IPS DF 19.7 (cell line): ENCODE measurements at regions not wholly inside any gene's neighbourhood (a gene's known extent, or its start where the extent isn't known, plus 50 kb on each side); places are given as distances from the start of the nearest gene placed in this dataset.
"Not testable (repeated sequence)": the region's sequence is repeated elsewhere in the genome, so short reads cannot be mapped to it uniquely, and the experiment has no call there.

ENCODE experiments used
- DNase-seq: peaks from one replicate; pipeline ENCODE4 v3.0.0-alpha.2; 2013; ENCODE audit warnings: low read depth, low spot score

DNA sequence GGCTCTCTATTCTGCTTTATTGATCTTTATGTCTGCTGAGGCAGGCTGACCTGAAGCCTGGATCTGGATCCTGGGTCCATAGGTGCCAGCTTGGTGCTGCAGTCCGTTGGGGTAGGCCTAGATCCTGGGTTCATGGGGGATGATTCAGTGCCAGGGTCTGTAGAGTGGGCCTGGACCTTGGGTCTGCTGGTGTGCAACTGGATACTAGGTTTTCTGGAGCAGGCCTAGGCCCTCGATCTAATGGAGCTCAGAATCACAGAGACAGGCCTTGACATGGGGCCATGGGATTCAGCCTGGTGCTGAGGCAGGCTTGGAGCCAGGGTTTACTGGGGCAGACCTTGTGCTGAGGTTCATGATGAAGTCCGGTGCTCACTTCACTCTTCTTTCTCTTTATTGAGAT lies 358.6 kb downstream of the TEX13C start:
- DNase-seq = no peak

DNA sequence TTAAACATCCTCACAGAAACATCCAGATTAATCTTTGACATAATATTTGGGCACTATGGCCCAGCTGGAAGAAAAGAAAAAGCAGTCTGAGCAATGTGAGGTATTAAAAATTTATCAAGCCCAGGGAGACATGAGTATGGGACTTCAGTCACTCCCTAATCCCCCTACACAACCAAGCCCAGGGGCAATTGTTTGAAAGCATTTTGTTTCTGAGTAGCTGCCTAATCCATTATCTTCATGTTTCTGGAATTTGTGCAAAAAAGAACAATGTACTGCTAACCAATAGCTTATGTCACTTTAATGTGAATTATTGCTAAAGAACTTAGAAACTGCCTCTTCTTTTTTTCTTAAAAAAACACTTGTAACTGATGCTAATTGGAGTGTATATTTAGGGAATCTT lies 360.7 kb downstream of the TEX13C start:
- DNase-seq = no peak

GRCh38 chrX:125681058-125681457 lies 361.4 kb downstream of the TEX13C start:
- no peak for DNase-seq

- no peak for DNase-seq
These were observed 361.8 kb downstream of the TEX13C start for GRCh38 chrX:125681507-125681906.

DNA sequence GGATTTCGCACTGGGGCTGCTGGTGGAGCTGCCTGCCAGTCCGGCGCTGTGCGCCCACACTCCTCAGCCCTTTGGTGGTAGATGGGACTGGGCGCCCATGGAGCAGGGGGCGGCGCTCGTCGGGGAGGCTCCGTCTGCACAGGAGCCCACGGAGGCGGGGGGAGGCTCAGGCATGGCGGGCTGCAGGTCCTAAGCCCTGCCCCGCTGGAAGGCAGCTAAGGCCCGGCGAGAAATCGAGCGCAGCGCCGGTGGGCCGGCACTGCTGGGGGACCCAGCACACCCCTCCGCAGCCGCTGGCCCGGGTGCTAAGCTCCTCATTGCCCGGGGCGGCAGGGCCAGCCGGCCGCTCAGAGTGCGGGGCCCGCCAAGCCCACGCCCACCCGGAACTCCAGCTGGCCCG lies 370.9 kb downstream of the TEX13C start:
- not testable (repeated sequence) for DNase-seq

DNA sequence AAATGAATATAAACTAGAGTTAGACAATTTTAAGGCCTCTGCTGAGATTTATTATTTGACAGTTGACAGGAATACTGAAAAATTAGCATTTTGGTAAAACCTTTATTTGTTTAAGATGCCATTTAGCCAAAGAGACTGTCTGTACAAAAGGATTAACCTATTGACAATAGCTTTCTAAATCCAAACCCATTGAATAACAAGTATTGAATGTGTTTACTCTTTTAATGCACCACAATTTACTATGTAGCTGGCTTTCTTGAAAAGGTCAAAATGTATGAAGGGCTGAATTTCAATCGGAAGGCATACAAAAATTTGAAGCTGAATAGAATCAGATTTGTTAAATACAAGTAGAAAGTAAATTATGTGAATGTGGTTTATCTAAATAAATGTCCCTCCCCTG lies 374.5 kb downstream of the TEX13C start:
- DNase-seq = no peak

- no peak for DNase-seq
These were observed 389.4 kb downstream of the TEX13C start for GRCh38 chrX:125709074-125709473.

GRCh38 chrX:125709532-125709931 lies 389.9 kb downstream of the TEX13C start:
- DNase-seq = no peak

GRCh38 chrX:125710403-125711062 lies 390.9 kb downstream of the TEX13C start:
- DNase-seq = no peak

- DNase-seq = no peak
These were observed 391.4 kb downstream of the TEX13C start for GRCh38 chrX:125711103-125711502.

- no peak for DNase-seq
These were observed 394.0 kb downstream of the TEX13C start for GRCh38 chrX:125713633-125714032.

GRCh38 chrX:125727117-125727516 lies 407.4 kb downstream of the TEX13C start:
- DNase-seq = no peak

DNA sequence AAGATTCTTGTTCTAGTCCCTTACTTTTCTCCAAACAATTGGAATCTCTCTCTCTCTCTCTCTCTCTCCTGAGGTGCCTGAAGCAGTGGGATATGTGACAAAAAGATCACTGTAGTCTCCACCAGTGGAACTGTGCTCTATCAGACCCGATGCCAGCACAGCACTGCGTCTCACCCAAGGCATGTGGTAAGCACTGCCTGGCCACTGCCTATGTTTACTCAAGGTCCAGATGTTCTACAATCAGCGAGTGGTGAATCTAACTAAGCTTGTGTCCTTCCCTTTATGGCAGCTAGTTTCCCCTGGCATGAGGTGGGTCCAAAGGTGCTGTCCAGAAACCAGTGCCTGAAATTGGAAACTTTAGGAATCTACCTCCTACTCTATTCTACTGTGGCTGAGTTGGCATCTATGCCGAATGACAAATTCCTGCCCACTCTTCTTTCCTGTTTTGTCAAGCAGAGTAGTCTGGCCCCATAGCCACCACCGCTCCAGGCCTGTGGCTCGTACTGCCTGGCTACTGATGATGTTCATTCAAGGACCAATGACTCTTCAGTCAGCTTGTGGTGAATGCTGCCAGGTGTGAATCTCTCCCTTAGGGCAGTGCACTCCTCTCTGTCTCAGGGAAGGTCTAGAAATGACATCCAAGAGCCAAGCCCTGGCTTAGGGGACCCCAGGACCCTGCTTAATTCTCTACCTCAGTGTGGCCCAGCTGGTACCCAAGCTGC lies 416.5 kb downstream of the TEX13C start:
- DNase-seq = no peak

DNA sequence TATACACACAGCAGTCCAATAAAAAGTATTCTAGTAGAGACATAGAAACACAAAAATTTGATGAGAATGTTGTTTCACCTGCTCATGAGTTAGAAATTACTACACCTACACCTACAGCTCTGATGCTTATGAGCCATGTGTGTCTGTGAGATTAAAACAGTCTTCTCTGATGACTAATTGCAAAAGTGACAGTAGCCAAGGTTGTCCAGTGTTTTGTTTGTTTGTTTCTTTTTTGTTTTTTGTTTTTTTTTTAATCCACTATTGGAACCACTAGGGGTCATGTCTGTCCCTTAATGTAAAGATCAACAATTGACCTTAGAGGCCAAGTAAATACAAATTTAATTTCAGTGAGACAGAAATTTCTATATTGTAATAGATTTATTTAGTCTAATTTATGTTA lies 423.1 kb downstream of the TEX13C start:
- DNase-seq = no peak

DNA sequence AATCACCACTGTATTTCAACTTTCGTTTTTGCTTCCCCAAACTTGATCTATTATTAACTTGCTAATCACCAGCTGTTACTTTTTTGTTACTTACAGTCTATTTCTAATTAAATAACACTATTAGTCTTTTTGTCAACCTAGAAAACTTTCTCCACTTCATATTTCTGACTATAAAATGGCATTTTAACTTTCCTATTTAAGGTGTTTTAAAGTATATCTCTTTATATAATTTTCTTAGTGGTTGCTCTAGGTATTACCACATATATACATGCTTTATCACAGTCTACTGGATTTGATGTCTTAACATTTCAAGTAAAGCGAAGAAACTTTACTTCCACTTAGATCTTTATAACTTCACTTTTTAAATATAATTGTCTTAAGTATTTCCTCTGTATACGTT lies 421.2 kb downstream of the DCAF12L2 start:
- DNase-seq = no peak

GRCh38 chrX:125757794-125758564 lies 408.1 kb downstream of the DCAF12L2 start:
- DNase-seq = no peak

GRCh38 chrX:125758819-125759218 lies 407.3 kb downstream of the DCAF12L2 start:
- DNase-seq = no peak

GRCh38 chrX:125762954-125763353 lies 403.1 kb downstream of the DCAF12L2 start:
- DNase-seq = no peak

DNA sequence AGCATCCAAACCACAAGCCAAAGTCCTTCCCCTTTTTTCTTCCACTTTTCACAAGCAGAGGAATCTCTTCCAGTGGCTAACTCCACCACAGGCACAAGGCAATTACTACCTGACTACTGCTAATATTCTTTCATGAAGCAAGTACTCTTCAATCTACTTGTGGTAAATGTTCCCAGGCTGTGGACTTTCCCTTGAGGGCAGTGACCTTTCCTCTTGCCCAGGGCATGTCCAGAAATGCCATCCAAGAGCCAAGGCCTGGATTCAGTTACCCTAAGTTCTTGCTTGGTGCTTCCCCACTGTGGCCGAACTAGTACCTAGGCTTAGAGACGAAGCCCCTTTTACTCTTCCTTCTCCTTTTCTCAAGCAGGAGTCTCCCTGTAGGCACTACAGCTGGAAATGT lies 400.7 kb downstream of the DCAF12L2 start:
- no peak for DNase-seq

DNA sequence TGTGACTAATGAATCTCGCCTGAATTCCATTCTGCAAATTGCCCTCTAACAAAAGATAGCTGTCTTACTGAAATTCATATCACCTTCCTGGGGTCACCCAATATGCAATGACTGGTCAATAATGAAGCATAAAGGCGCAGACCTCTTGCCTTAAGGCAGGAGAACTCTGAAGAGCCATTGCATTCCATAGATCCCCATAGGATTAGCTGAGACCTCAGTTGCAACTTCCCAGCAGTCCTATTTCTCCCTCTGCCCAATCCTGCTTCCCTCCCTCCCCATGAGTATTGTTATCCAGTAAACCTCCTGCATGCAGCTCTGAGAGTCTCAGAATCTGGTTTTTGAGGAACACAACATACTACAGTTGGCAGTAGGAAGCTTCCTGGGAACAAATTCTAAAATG lies 396.5 kb downstream of the DCAF12L2 start:
- no peak for DNase-seq

- no peak for DNase-seq
These were observed 387.8 kb downstream of the DCAF12L2 start for GRCh38 chrX:125778261-125778660.

GRCh38 chrX:125782184-125782583 lies 383.9 kb downstream of the DCAF12L2 start:
- DNase-seq = no peak

- no peak for DNase-seq
These were observed 379.8 kb downstream of the DCAF12L2 start for GRCh38 chrX:125786316-125786715.
